ENCODE measurements at regions not wholly inside any gene's neighbourhood (a gene's known extent, or its start where the extent isn't known, plus 50 kb on each side); places are given as distances from the start of the nearest gene placed in this dataset.

GRCh38 chr22:49549256-49550140 lies 278.2 kb downstream of the BRD1 start:
- DNase-seq (ENCODE audit: low read depth, low spot score), result no peak

- no peak for DNase-seq (ENCODE audit: low read depth, low spot score)
Observed at GRCh38 chr22:49548356-49549202, 279.1 kb downstream of the BRD1 start.

- no peak for DNase-seq (ENCODE audit: low read depth, low spot score)
Observed at GRCh38 chr22:49547751-49548239, 279.9 kb downstream of the BRD1 start.

- no peak for DNase-seq (ENCODE audit: low read depth, low spot score)
Observed at GRCh38 chr22:49546811-49547585, 280.7 kb downstream of the BRD1 start.

- no peak for DNase-seq (ENCODE audit: low read depth, low spot score)
Observed at GRCh38 chr22:49545606-49546005, 282.1 kb downstream of the BRD1 start.

- DNase-seq (ENCODE audit: low read depth, low spot score), result no peak
Observed at GRCh38 chr22:49544286-49544685, 283.4 kb downstream of the BRD1 start.

GRCh38 chr22:49543876-49544275 lies 283.8 kb downstream of the BRD1 start:
- no peak for DNase-seq (ENCODE audit: low read depth, low spot score)

- DNase-seq (ENCODE audit: low read depth, low spot score), result no peak
Observed at GRCh38 chr22:49541693-49542230, 285.9 kb downstream of the BRD1 start.

GRCh38 chr22:49540913-49541692 lies 286.6 kb downstream of the BRD1 start:
- DNase-seq (ENCODE audit: low read depth, low spot score), result no peak

- DNase-seq (ENCODE audit: low read depth, low spot score), result no peak
Observed at GRCh38 chr22:49540084-49540912, 287.4 kb downstream of the BRD1 start.

- DNase-seq (ENCODE audit: low read depth, low spot score), result no peak
Observed at GRCh38 chr22:49538006-49538405, 289.7 kb downstream of the BRD1 start.

GRCh38 chr22:49536571-49537131 lies 291.0 kb downstream of the BRD1 start:
- no peak for DNase-seq (ENCODE audit: low read depth, low spot score)

- DNase-seq (ENCODE audit: low read depth, low spot score), result no peak
Observed at GRCh38 chr22:49535527-49536125, 292.0 kb downstream of the BRD1 start.

GRCh38 chr22:49535126-49535525 lies 292.5 kb downstream of the BRD1 start:
- no peak for DNase-seq (ENCODE audit: low read depth, low spot score)

- no peak for DNase-seq (ENCODE audit: low read depth, low spot score)
Observed at GRCh38 chr22:49534386-49534785, 293.3 kb downstream of the BRD1 start.

- DNase-seq (ENCODE audit: low read depth, low spot score), result no peak
Observed at GRCh38 chr22:49533886-49534285, 293.8 kb downstream of the BRD1 start.

GRCh38 chr22:49532869-49533802 lies 294.5 kb downstream of the BRD1 start:
- DNase-seq (ENCODE audit: low read depth, low spot score), result no peak

GRCh38 chr22:49531368-49531791 lies 296.3 kb downstream of the BRD1 start:
- no peak for DNase-seq (ENCODE audit: low read depth, low spot score)
